PC-3 (cell line): ENCODE measurements at regions not wholly inside any gene's neighbourhood (a gene's known extent, or its start where the extent isn't known, plus 50 kb on each side); places are given as distances from the start of the nearest gene placed in this dataset.

Source experiments
- ATAC-seq: fragments of 200-7000 bp; cut with Tn5 transposase; 2 replicates; pipeline ENCODE4 v1.9.1; 2020; ENCODE audit warnings: mild to moderate bottlenecking, moderate library complexity
- BruUV-seq: library from RNA; stranded (reverse); fragments of 400-500 nt; replicated peaks from 2 replicates; lab custom pipeline; 2021; lab: Mats Ljungman, UMichigan
- CTCF ChIA-PET: fragments of 300-600 bp; sonication (Branson Sonifier 250); formaldehyde crosslinking; loops from one replicate; lab custom pipeline; 2022; ENCODE audit warnings: antibody characterized with exemption; lab: Charles Lee
- POLR2A ChIA-PET: fragments of 300-600 bp; sonication (Branson Sonifier 250); formaldehyde crosslinking; loops from one replicate; lab custom pipeline; 2022; ENCODE audit warnings: antibody characterized with exemption; ENCODE audit not compliant: unreplicated experiment; lab: Charles Lee
- DNase-seq: peaks from one replicate; pipeline ENCODE4 v3.0.0-alpha.2; 2015
- H2AFZ ChIP-seq: fragments of 300-600 bp; sonication (generic); 2 replicates; pipeline ENCODE4 v1.6.0; 2016; ENCODE audit warnings: antibody characterized with exemption, low read length
- H3F3A ChIP-seq: fragments of 300-600 bp; sonication (generic); one replicate; pipeline ENCODE4 v1.6.0; 2017; ENCODE audit warnings: antibody characterized with exemption, low read length, control low read depth, mild to moderate bottlenecking; ENCODE audit not compliant: unreplicated experiment
- H3K27ac ChIP-seq: fragments of 300-600 bp; sonication (generic); 2 replicates; pipeline ENCODE4 v1.5.1; 2016; ENCODE audit warnings: mild to moderate bottlenecking, low read length
- H3K27me3 ChIP-seq: fragments of 300-600 bp; sonication (generic); 2 replicates; pipeline ENCODE4 v1.6.1; 2016; ENCODE audit warnings: low read length, mixed read lengths
- H3K36me3 ChIP-seq: fragments of 300-600 bp; sonication (generic); 2 replicates; pipeline ENCODE4 v1.6.1; 2016; ENCODE audit warnings: low read depth, mixed run types, low read length, mixed read lengths
- H3K4me1 ChIP-seq: fragments of 300-600 bp; sonication (generic); 2 replicates; pipeline ENCODE4 v1.5.1; 2016; ENCODE audit warnings: low read length; ENCODE audit not compliant: insufficient read depth
- H3K4me2 ChIP-seq: fragments of 300-600 bp; sonication (generic); 2 replicates; pipeline ENCODE4 v1.6.0; 2016; ENCODE audit warnings: low read length
- H3K4me3 ChIP-seq: fragments of 300-600 bp; sonication (generic); 2 replicates; pipeline ENCODE4 v1.5.1; 2016; ENCODE audit warnings: mild to moderate bottlenecking, low read length, mixed read lengths
- H3K79me2 ChIP-seq: fragments of 300-600 bp; sonication (generic); 2 replicates; pipeline ENCODE4 v1.6.1; 2017; ENCODE audit warnings: low read length, mixed read lengths
- H3K9ac ChIP-seq: fragments of 300-600 bp; sonication (generic); 2 replicates; pipeline ENCODE4 v1.6.0; 2016; ENCODE audit warnings: mild to moderate bottlenecking, low read length
- H3K9me2 ChIP-seq: fragments of 300-600 bp; sonication (generic); replicated peaks from 2 replicates; pipeline ENCODE4 v1.6.1; 2016; ENCODE audit warnings: mixed run types, low read length, mixed read lengths
- H3K9me3 ChIP-seq: fragments of 300-600 bp; sonication (generic); 2 replicates; pipeline ENCODE4 v1.6.1; 2016; ENCODE audit warnings: low read length, mixed read lengths
- H4K20me1 ChIP-seq: fragments of 300-600 bp; sonication (generic); 2 replicates; pipeline ENCODE4 v1.6.1; 2016; ENCODE audit warnings: low read length, mixed read lengths
- EZH2 ChIP-seq: fragments of 300-600 bp; sonication (generic); IDR thresholded peaks from one replicate; pipeline ENCODE4 v1.6.1; 2017; ENCODE audit warnings: antibody characterized with exemption, mild to moderate bottlenecking, low read length; ENCODE audit not compliant: unreplicated experiment
- EZH2phosphoT487 ChIP-seq: fragments of 300-600 bp; sonication (generic); IDR thresholded peaks from 2 replicates; pipeline ENCODE4 v1.6.1; 2018; ENCODE audit warnings: mild to moderate bottlenecking, antibody characterized with exemption, low read length, borderline replicate concordance
- intact Hi-C: fragments of 100-400 bp; cut with micrococcal nuclease; formaldehyde crosslinking; loops from 2 replicates; pipeline ENCODE4 v1.9.0; 2023
- TF ChIP-seq, protein P1 (sequence below): fragments of 300-600 bp; sonication (generic); conservative IDR thresholded peaks from 2 replicates; pipeline ENCODE4 v1.5.1; 2017; ENCODE audit warnings: antibody characterized with exemption, low read depth, mild to moderate bottlenecking, low read length

DNA sequence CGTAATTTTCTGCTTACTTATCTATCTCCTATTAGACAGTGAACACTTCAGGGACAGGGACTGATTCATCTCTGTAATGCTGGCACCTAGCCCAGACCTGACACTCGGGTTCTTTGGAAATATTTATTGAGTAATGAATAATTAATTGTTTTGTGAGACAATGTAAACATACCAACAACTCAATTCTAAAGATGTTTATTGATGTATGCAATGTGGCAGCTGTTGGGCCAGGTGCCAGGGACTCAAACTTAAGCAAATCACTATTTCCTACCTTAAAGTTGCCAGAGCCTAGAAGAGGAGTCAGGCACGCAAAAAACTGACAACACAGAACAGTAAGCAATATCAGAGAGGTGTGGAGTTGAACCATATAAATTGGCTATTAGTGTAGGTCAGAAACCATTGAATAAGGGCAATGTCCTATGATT is 63.6 kb upstream of the BMPER start:
- BruUV-seq, result no TSS peak
- DNase-seq (peak; percentile 56), ATAC-seq (peak; percentile 48)
- Histone ChIP-seq H3K4me1 (peaks cover 16% of the 10 kb centered on the region), H3K4me2 (no peak overlapping the region), H3K9ac (no peak overlapping the region), H3K27ac (no peak overlapping the region), H4K20me1 (no peaks in the 10 kb centered on the region), H3K4me3 (no peak overlapping the region), H3K9me2 (no peaks in the 10 kb centered on the region), H3K27me3 (no peaks in the 10 kb centered on the region), H3F3A (no peaks in the 10 kb centered on the region), H3K36me3 (no peaks in the 10 kb centered on the region), H3K9me3 (no peaks in the 10 kb centered on the region), H3K79me2 (no peaks in the 10 kb centered on the region), H2AFZ (no peak overlapping the region)
- ChIA-PET CTCF (no interaction called here), POLR2A (no interaction called here)
- TF ChIP-seq, protein P1, sequence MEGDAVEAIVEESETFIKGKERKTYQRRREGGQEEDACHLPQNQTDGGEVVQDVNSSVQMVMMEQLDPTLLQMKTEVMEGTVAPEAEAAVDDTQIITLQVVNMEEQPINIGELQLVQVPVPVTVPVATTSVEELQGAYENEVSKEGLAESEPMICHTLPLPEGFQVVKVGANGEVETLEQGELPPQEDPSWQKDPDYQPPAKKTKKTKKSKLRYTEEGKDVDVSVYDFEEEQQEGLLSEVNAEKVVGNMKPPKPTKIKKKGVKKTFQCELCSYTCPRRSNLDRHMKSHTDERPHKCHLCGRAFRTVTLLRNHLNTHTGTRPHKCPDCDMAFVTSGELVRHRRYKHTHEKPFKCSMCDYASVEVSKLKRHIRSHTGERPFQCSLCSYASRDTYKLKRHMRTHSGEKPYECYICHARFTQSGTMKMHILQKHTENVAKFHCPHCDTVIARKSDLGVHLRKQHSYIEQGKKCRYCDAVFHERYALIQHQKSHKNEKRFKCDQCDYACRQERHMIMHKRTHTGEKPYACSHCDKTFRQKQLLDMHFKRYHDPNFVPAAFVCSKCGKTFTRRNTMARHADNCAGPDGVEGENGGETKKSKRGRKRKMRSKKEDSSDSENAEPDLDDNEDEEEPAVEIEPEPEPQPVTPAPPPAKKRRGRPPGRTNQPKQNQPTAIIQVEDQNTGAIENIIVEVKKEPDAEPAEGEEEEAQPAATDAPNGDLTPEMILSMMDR, result no peak
- no peak for TF ChIP-seq EZH2
- TF ChIP-seq EZH2phosphoT487, result no peak
- intact Hi-C loops, result no loop called here

DNA sequence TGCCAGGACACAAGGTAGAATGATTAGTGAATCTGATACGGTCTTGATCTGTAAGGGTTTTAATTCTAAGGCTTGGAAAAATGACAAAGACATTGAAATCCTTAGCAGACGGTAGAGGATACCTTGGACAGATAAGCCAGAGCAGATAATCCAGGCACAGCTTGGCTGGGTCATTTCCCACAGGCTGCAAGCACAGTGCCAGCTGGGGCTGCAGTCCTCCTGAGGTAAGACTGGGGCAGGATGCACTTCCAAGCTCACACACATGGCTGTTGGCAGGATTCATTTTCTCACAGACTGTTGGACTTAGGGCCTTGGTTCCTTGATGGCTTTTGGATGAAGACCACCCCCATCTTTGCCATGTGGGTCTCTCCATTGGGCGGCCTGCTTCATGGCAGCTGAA is 63.2 kb upstream of the BMPER start:
- Histone ChIP-seq H4K20me1 (no peaks in the 10 kb centered on the region), H3K9me3 (no peaks in the 10 kb centered on the region), H2AFZ (no peak overlapping the region), H3K27ac (no peak overlapping the region), H3K4me2 (0 out of 2 replicates have a peak overlapping the region, but pooled peaks have one; percentile 11), H3K9ac (no peak overlapping the region), H3K4me3 (no peak overlapping the region), H3K79me2 (no peaks in the 10 kb centered on the region), H3K27me3 (no peaks in the 10 kb centered on the region), H3K4me1 (peaks cover 16% of the 10 kb centered on the region), H3F3A (no peaks in the 10 kb centered on the region), H3K9me2 (no peaks in the 10 kb centered on the region), H3K36me3 (no peaks in the 10 kb centered on the region)
- peak; percentile 22; the same call in 1 of the 2 replicates for ATAC-seq
- CTCF ChIA-PET, result no interaction called here
- no peak for DNase-seq
- POLR2A ChIA-PET, result no interaction called here
- intact Hi-C loops, result no loop called here
- TF ChIP-seq EZH2, result no peak
- TF ChIP-seq EZH2phosphoT487, result no peak
- TF ChIP-seq, protein P1, result no peak
- no TSS peak for BruUV-seq

DNA sequence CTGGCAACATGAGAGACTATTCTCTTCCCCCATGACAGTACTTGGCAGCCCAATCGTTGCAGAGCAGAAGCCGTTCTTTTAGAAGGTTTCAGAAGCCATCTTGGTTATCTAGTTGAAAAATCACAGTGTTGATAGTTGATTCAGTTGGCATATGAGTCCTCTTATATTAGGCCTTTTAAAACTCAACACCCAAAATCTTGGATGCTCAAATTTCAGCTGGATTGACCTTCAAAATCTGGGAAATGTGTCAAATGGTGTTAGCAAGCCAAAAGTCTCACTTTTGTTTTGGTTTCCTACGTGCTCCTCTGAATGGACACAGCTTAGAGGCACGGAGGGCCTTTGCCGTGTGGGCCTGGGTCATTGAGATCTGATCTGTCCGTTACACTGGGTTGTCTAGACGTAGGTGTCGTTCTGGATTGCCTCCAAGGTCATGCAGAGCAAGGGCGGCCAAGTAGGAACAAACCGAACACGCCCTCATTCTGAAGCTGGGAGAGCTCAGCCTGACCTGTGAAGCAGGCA is 59.3 kb upstream of the BMPER start:
- BruUV-seq, result no TSS peak
- Histone ChIP-seq H3F3A (no peaks in the 10 kb centered on the region), H3K4me1 (peaks cover 16% of the 10 kb centered on the region), H4K20me1 (no peaks in the 10 kb centered on the region), H3K27ac (no peak overlapping the region), H3K4me2 (no peak overlapping the region), H3K9ac (no peak overlapping the region), H2AFZ (peak overlapping the region; percentile 43), H3K36me3 (no peaks in the 10 kb centered on the region), H3K79me2 (no peaks in the 10 kb centered on the region), H3K9me3 (no peaks in the 10 kb centered on the region), H3K4me3 (no peak overlapping the region), H3K27me3 (no peaks in the 10 kb centered on the region), H3K9me2 (no peaks in the 10 kb centered on the region)
- DNase-seq (peak; percentile 13), ATAC-seq (peak; percentile 42)
- intact Hi-C loops, result no loop called here
- TF ChIP-seq, protein P1, result no peak
- TF ChIP-seq EZH2phosphoT487 (no peak), EZH2 (no peak)
- ChIA-PET CTCF (no interaction called here), POLR2A (interaction anchor here (0.7 kb wide), 1 partner anchor 408 kb away, joined by 3 read pairs; no protein-coding TSS in a partner anchor)
